NB4 (cell line): ENCODE measurements at regions not wholly inside any gene's neighbourhood (a gene's known extent, or its start where the extent isn't known, plus 50 kb on each side); places are given as distances from the start of the nearest gene placed in this dataset.

Source experiments
- CTCF ChIP-seq: IDR thresholded peaks from one replicate; pipeline ENCODE4 v1.5.1; 2012; ENCODE audit warnings: low read depth, low read length
- MAX ChIP-seq: IDR thresholded peaks from 2 replicates; pipeline ENCODE4 v1.6.1; 2011; ENCODE audit warnings: low read depth, low read length
- MYC ChIP-seq: IDR thresholded peaks from 2 replicates; pipeline ENCODE4 v1.6.1; 2011; ENCODE audit warnings: low read depth, low read length
- POLR2A ChIP-seq: IDR thresholded peaks from 2 replicates; pipeline ENCODE4 v1.6.1; 2011; ENCODE audit warnings: mild to moderate bottlenecking; ENCODE audit not compliant: insufficient read length; ENCODE audit errors: extremely low read depth

- TF ChIP-seq CTCF (no peak), POLR2A (no peak), MAX (no peak), MYC (no peak)
These were observed 1390.4 kb downstream of the SUCLG1 start for GRCh38 chr2:83068714-83069113.
